CD14-positive monocyte (primary cell): ENCODE measurements at regions not wholly inside any gene's neighbourhood (a gene's known extent, or its start where the extent isn't known, plus 50 kb on each side); places are given as distances from the start of the nearest gene placed in this dataset.

ENCODE experiments used
- DNase-seq, 3 donors: peaks; one replicate each; pipeline ENCODE4 v3.0.0-alpha.2; 2011 to 2022
- H2AFZ ChIP-seq: 2 replicates; pipeline ENCODE4 v1.6.0; 2012; ENCODE audit warnings: mild to moderate bottlenecking, low read depth, low read length, inconsistent platforms; ENCODE audit not compliant: insufficient read depth, poor library complexity, severe bottlenecking
- H3K27ac ChIP-seq, 2 donors: 1 replicate in 1 of 2; 2 replicates in 1 of 2; pipeline ENCODE4 v1.5.1; 2012 to 2013; ENCODE audit warnings: low read length in 2 of 2, control low read depth in 1 of 2, inconsistent platforms in 1 of 2, low read depth in 1 of 2, mild to moderate bottlenecking in 1 of 2
- H3K27me3 ChIP-seq, 2 donors: one replicate each; pipeline versions ENCODE4 v1.6.0 to v1.6.1; 2011 to 2013; ENCODE audit warnings: low read length in 2 of 2; ENCODE audit not compliant: control insufficient read depth in 2 of 2, insufficient read depth in 2 of 2
- H3K36me3 ChIP-seq, 2 donors: replicated peaks in 1 of 2; 1 replicate in 1 of 2; 2 replicates in 1 of 2; pipeline versions ENCODE4 v1.5.1 to v1.6.1; 2012 to 2013; ENCODE audit warnings: low read length in 2 of 2, control low read depth in 1 of 2, inconsistent platforms in 1 of 2, mild to moderate bottlenecking in 1 of 2; ENCODE audit not compliant: insufficient read depth in 2 of 2, control insufficient read depth in 1 of 2
- H3K4me1 ChIP-seq, 2 donors: 1 replicate in 1 of 2; 2 replicates in 1 of 2; pipeline versions ENCODE4 v1.5.1 to v1.6.1; 2012 to 2013; ENCODE audit warnings: low read length in 2 of 2, control low read depth in 1 of 2, inconsistent platforms in 1 of 2, mild to moderate bottlenecking in 1 of 2, moderate library complexity in 1 of 2; ENCODE audit not compliant: insufficient read depth in 2 of 2, control insufficient read depth in 1 of 2
- H3K4me2 ChIP-seq: replicated peaks from 2 replicates; pipeline ENCODE3; 2012; ENCODE audit warnings: low read length, moderate library complexity, mild to moderate bottlenecking; ENCODE audit not compliant: poor library complexity, severe bottlenecking; ENCODE audit errors: extremely low read depth
- H3K4me3 ChIP-seq, 3 experiments: fragments of 200-600 bp in 1 of 3; sonication (generic) in 1 of 3; replicated peaks in 1 of 3; 1 replicate in 2 of 3; 2 replicates in 1 of 3; pipeline ENCODE4 v1.5.1; 2011 to 2013; ENCODE audit warnings: low read length in 3 of 3, mild to moderate bottlenecking in 3 of 3, control low read depth in 2 of 3, low read depth in 2 of 3, inconsistent platforms in 1 of 3, moderate library complexity in 1 of 3
- H3K79me2 ChIP-seq: 2 replicates; pipeline ENCODE4 v1.6.0; 2012; ENCODE audit warnings: mild to moderate bottlenecking, control low read depth, inconsistent platforms, low read length, moderate library complexity; ENCODE audit not compliant: insufficient read depth
- H3K9ac ChIP-seq: 2 replicates; pipeline ENCODE4 v1.6.0; 2017; ENCODE audit warnings: low read length, mild to moderate bottlenecking; ENCODE audit not compliant: insufficient read depth, poor library complexity, severe bottlenecking
- H3K9me3 ChIP-seq, 2 donors: replicated peaks in 1 of 2; 1 replicate in 1 of 2; 2 replicates in 1 of 2; pipeline versions ENCODE4 v1.5.1 to v1.6.1; 2012 to 2013; ENCODE audit warnings: low read length in 2 of 2, control low read depth in 1 of 2; ENCODE audit not compliant: control insufficient read depth in 1 of 2, insufficient read depth in 1 of 2
- H4K20me1 ChIP-seq: 2 replicates; pipeline ENCODE4 v1.6.0; 2012; ENCODE audit warnings: mild to moderate bottlenecking, low read length, control low read depth, moderate library complexity; ENCODE audit not compliant: insufficient read depth
- H3K27ac Mint-ChIP-seq, 7 donors: one replicate each; pipeline ENCODE4 v1.8.0; 2020; ENCODE audit warnings: mild to moderate bottlenecking in 7 of 7, mixed read lengths in 7 of 7, moderate library complexity in 6 of 7, inconsistent platforms in 2 of 7
- H3K27me3 Mint-ChIP-seq, 3 donors: one replicate each; pipeline ENCODE4 v1.8.0; 2021 to 2022; ENCODE audit warnings: low read depth in 3 of 3, mild to moderate bottlenecking in 3 of 3, mixed read lengths in 3 of 3, moderate library complexity in 3 of 3, inconsistent platforms in 1 of 3
- H3K36me3 Mint-ChIP-seq, 2 donors: one replicate each; pipeline ENCODE4 v1.8.0; 2020; ENCODE audit warnings: mixed read lengths in 2 of 2, inconsistent platforms in 1 of 2, mild to moderate bottlenecking in 1 of 2
- H3K4me1 Mint-ChIP-seq: one replicate; pipeline ENCODE4 v1.8.0; 2020; ENCODE audit warnings: mild to moderate bottlenecking, mixed read lengths
- H3K4me3 Mint-ChIP-seq, 2 donors: one replicate each; pipeline ENCODE4 v1.8.0; 2020; ENCODE audit warnings: mild to moderate bottlenecking in 2 of 2, mixed read lengths in 2 of 2, moderate library complexity in 1 of 2
- H3K9me3 Mint-ChIP-seq, 7 donors: one replicate each; pipeline ENCODE4 v1.8.0; 2020 to 2022; ENCODE audit warnings: mixed read lengths in 7 of 7, mild to moderate bottlenecking in 6 of 7, moderate library complexity in 6 of 7, inconsistent platforms in 2 of 7
- CTCF ChIP-seq: fragments of 200-600 bp; IDR thresholded peaks from one replicate; pipeline ENCODE4 v1.8.0; 2022; ENCODE audit warnings: antibody characterized with exemption, mild to moderate bottlenecking
- WGBS: methylation state at CpG from one replicate; pipeline ENCODE4 v1.1.5; 2013; ENCODE audit warnings: missing lambda C conversion rate; ENCODE audit not compliant: insufficient coverage; 5-methylcytosine and 5-hydroxymethylcytosine counted together
- intact Hi-C, 2 donors: fragments of 100-400 bp; cut with micrococcal nuclease; formaldehyde crosslinking; loops; one replicate each; pipeline versions ENCODE4 v1.15.0 to v1.15.1; 2023

GRCh38 chr18:29259838-29260237 lies 1082.9 kb upstream of the CDH2 start:
- H3K9me3 Mint-ChIP-seq: peaks cover 0 to 6% (median 1%) of the 10 kb centered on the region in 7 donors
- no peaks in the 10 kb centered on the region for H4K20me1 ChIP-seq
- no peak overlapping the region for H3K4me3 ChIP-seq
- no peaks in the 10 kb centered on the region for H3K4me1 Mint-ChIP-seq
- intact Hi-C loops: no loop called here
- H3K4me2 ChIP-seq: no peak overlapping the region
- no peaks in the 10 kb centered on the region for H3K36me3 Mint-ChIP-seq
- WGBS: 100% methylated on average over 1 of the region's 2 CpGs
- H3K27ac ChIP-seq: no peak overlapping the region
- no peaks in the 10 kb centered on the region for H3K27me3 ChIP-seq
- H3K27ac Mint-ChIP-seq: no peak overlapping the region
- TF ChIP-seq CTCF: no peak
- H3K36me3 ChIP-seq: no peaks in the 10 kb centered on the region
- H3K79me2 ChIP-seq: no peaks in the 10 kb centered on the region
- no peak overlapping the region for H3K4me3 Mint-ChIP-seq
- no peak overlapping the region for H3K9ac ChIP-seq
- no peak overlapping the region for H2AFZ ChIP-seq
- H3K4me1 ChIP-seq: no peaks in the 10 kb centered on the region
- no peak for DNase-seq
- H3K27me3 Mint-ChIP-seq: no peaks in the 10 kb centered on the region
- peaks cover 0 to 4% of the 10 kb centered on the region in 2 donors for H3K9me3 ChIP-seq

GRCh38 chr18:29254123-29254522 lies 1077.2 kb upstream of the CDH2 start:
- no peak overlapping the region for H3K27ac Mint-ChIP-seq
- no CpG with 5 or more reads among the region's 2 CpGs for WGBS
- no peaks in the 10 kb centered on the region for H3K36me3 Mint-ChIP-seq
- H3K4me3 ChIP-seq: no peak overlapping the region
- peaks cover 0 to 6% (median 1%) of the 10 kb centered on the region in 7 donors for H3K9me3 Mint-ChIP-seq
- no peak overlapping the region for H3K27ac ChIP-seq
- H4K20me1 ChIP-seq: no peaks in the 10 kb centered on the region
- H3K79me2 ChIP-seq: no peaks in the 10 kb centered on the region
- H3K9ac ChIP-seq: no peak overlapping the region
- intact Hi-C loops: no loop called here
- DNase-seq: no peak
- peaks cover 0 to 4% of the 10 kb centered on the region in 2 donors for H3K9me3 ChIP-seq
- no peaks in the 10 kb centered on the region for H3K27me3 Mint-ChIP-seq
- no peaks in the 10 kb centered on the region for H3K36me3 ChIP-seq
- no peak overlapping the region for H3K4me2 ChIP-seq
- no peak for TF ChIP-seq CTCF
- H3K4me1 ChIP-seq: no peaks in the 10 kb centered on the region
- H2AFZ ChIP-seq: no peak overlapping the region
- no peak overlapping the region for H3K4me3 Mint-ChIP-seq
- H3K4me1 Mint-ChIP-seq: no peaks in the 10 kb centered on the region
- no peaks in the 10 kb centered on the region for H3K27me3 ChIP-seq
